HG03175 (cell line): ENCODE measurements at regions not wholly inside any gene's neighbourhood (a gene's known extent, or its start where the extent isn't known, plus 50 kb on each side); places are given as distances from the start of the nearest gene placed in this dataset.

Source experiments
- ATAC-seq: cut with Tn5 transposase; IDR thresholded peaks from one replicate; pipeline ENCODE4 v1.9.1; 2021; ENCODE audit warnings: mild to moderate bottlenecking, moderate library complexity; ENCODE audit not compliant: unreplicated experiment

- no peak for ATAC-seq
These were observed 156.4 kb upstream of the KL start for GRCh38 chr13:32859707-32860292.

GRCh38 chr13:32861304-32861703 is 154.9 kb upstream of the KL start:
- no peak for ATAC-seq

GRCh38 chr13:32863596-32863995 is 152.6 kb upstream of the KL start:
- ATAC-seq = no peak

GRCh38 chr13:32866921-32867320 is 149.3 kb upstream of the KL start:
- ATAC-seq = no peak

GRCh38 chr13:32877491-32877890 is 138.7 kb upstream of the KL start:
- ATAC-seq = no peak

GRCh38 chr13:32878163-32878562 is 138.1 kb upstream of the KL start:
- ATAC-seq = no peak

GRCh38 chr13:32880636-32881035 is 135.6 kb upstream of the KL start:
- ATAC-seq = no peak

GRCh38 chr13:32881074-32881776 is 135.0 kb upstream of the KL start:
- no peak for ATAC-seq

GRCh38 chr13:32881777-32882145 is 134.5 kb upstream of the KL start:
- no peak for ATAC-seq

- ATAC-seq = no peak
These were observed 133.5 kb upstream of the KL start for GRCh38 chr13:32882691-32883090.

- ATAC-seq = no peak
These were observed 132.7 kb upstream of the KL start for GRCh38 chr13:32883474-32883873.

GRCh38 chr13:32887617-32888016 is 128.6 kb upstream of the KL start:
- no peak for ATAC-seq

GRCh38 chr13:32889986-32890565 is 126.1 kb upstream of the KL start:
- ATAC-seq = no peak

- no peak for ATAC-seq
These were observed 123.0 kb upstream of the KL start for GRCh38 chr13:32893176-32893575.

- ATAC-seq = no peak
These were observed 121.6 kb upstream of the KL start for GRCh38 chr13:32894589-32895001.

GRCh38 chr13:32895296-32895695 is 120.9 kb upstream of the KL start:
- no peak for ATAC-seq

GRCh38 chr13:32897296-32897695 is 118.9 kb upstream of the KL start:
- ATAC-seq = no peak

GRCh38 chr13:32902029-32902780 is 114.0 kb upstream of the KL start:
- no peak for ATAC-seq

- no peak for ATAC-seq
These were observed 113.3 kb upstream of the KL start for GRCh38 chr13:32902874-32903273.

- ATAC-seq = no peak
These were observed 112.5 kb upstream of the KL start for GRCh38 chr13:32903720-32904119.

GRCh38 chr13:32904266-32904665 is 112.0 kb upstream of the KL start:
- no peak for ATAC-seq
